MM.1S (cell line): ENCODE measurements at regions not wholly inside any gene's neighbourhood (a gene's known extent, or its start where the extent isn't known, plus 50 kb on each side); places are given as distances from the start of the nearest gene placed in this dataset.

Experiments
- DNase-seq: peaks from one replicate; pipeline ENCODE4 v3.0.0-alpha.2; 2015
- H2AFZ ChIP-seq: fragments of 300-600 bp; sonication (generic); 2 replicates; pipeline ENCODE4 v1.6.0; 2016; ENCODE audit warnings: antibody characterized with exemption, low read length
- H3F3A ChIP-seq: fragments of 300-600 bp; sonication (generic); 2 replicates; pipeline ENCODE4 v1.6.1; 2016; ENCODE audit warnings: mild to moderate bottlenecking, antibody characterized with exemption, low read length, moderate library complexity, mixed read lengths; ENCODE audit not compliant: insufficient read depth
- H3K27ac ChIP-seq: fragments of 300-600 bp; sonication (generic); 2 replicates; pipeline ENCODE4 v1.5.1; 2016; ENCODE audit warnings: mild to moderate bottlenecking, low read length
- H3K27me3 ChIP-seq: fragments of 300-600 bp; sonication (generic); replicated peaks from 2 replicates; pipeline ENCODE4 v1.6.0; 2016; ENCODE audit warnings: low read length; ENCODE audit not compliant: insufficient read depth
- H3K36me3 ChIP-seq: fragments of 300-600 bp; sonication (generic); replicated peaks from 2 replicates; pipeline ENCODE4 v1.6.1; 2016; ENCODE audit warnings: mild to moderate bottlenecking, low read length, mixed read lengths; ENCODE audit not compliant: insufficient read depth
- H3K4me1 ChIP-seq: fragments of 300-600 bp; sonication (generic); 2 replicates; pipeline ENCODE4 v1.6.1; 2016; ENCODE audit warnings: low read length, mixed read lengths
- H3K4me2 ChIP-seq: fragments of 300-600 bp; sonication (generic); 2 replicates; pipeline ENCODE4 v1.6.0; 2016; ENCODE audit warnings: low read depth, low read length
- H3K4me3 ChIP-seq: fragments of 300-600 bp; sonication (generic); 2 replicates; pipeline ENCODE4 v1.5.1; 2016; ENCODE audit warnings: low read length, mixed read lengths
- H3K79me2 ChIP-seq: fragments of 300-600 bp; sonication (generic); 2 replicates; pipeline ENCODE4 v1.6.1; 2016; ENCODE audit warnings: mixed run types, low read length, mixed read lengths
- H3K9ac ChIP-seq: fragments of 300-600 bp; sonication (generic); 2 replicates; pipeline ENCODE4 v1.6.1; 2016; ENCODE audit warnings: low read length, mixed read lengths
- H3K9me2 ChIP-seq: fragments of 300-600 bp; sonication (generic); replicated peaks from 2 replicates; pipeline ENCODE4 v1.6.1; 2016; ENCODE audit warnings: mild to moderate bottlenecking, low read length, mixed read lengths; ENCODE audit not compliant: insufficient read depth
- H3K9me3 ChIP-seq: fragments of 300-600 bp; sonication (generic); replicated peaks from 2 replicates; pipeline ENCODE4 v1.6.1; 2016; ENCODE audit warnings: mild to moderate bottlenecking, low read length, mixed read lengths; ENCODE audit not compliant: insufficient read depth
- H4K20me1 ChIP-seq: fragments of 300-600 bp; sonication (generic); 2 replicates; pipeline ENCODE4 v1.6.1; 2016; ENCODE audit warnings: mild to moderate bottlenecking, low read length, moderate library complexity, mixed read lengths; ENCODE audit not compliant: insufficient read depth
- EZH2 ChIP-seq: fragments of 300-600 bp; sonication (generic); optimal IDR thresholded peaks from 2 replicates; pipeline ENCODE3; 2017; ENCODE audit warnings: low read depth, mild to moderate bottlenecking, antibody characterized with exemption, low read length, mixed read lengths
- EZH2phosphoT487 ChIP-seq: fragments of 300-600 bp; sonication (generic); IDR thresholded peaks from 2 replicates; pipeline ENCODE4 v1.6.1; 2018; ENCODE audit warnings: antibody characterized with exemption, low read length
- TF ChIP-seq, protein P1 (sequence below): fragments of 300-600 bp; sonication (generic); IDR thresholded peaks from 2 replicates; pipeline ENCODE4 v1.5.1; 2016; ENCODE audit warnings: antibody characterized with exemption, low read length, mixed read lengths

DNA sequence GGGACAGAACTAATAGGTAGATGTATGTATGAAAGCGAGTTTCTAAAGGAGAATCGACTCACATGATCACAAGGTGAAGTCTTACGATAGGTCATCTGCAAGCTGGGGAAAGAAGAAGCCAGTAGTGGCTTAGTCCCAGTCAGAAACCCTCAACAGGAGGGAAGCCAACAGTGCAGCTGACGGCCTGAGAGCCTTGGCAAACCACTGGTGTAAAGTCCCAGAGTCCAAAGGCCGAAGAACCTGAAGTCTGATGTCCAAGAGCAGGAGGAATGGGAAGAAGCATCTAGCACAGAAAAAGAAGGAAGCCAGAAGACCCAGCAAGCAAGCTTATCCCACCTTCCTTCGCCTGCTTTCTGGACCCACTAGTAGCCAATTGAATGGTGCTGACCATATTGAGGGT, 507.6 kb upstream of the ARGLU1 start:
- Histone ChIP-seq H3K27ac (no peak overlapping the region), H3F3A (no peaks in the 10 kb centered on the region), H3K9ac (no peak overlapping the region), H3K4me2 (no peak overlapping the region), H3K4me1 (no peaks in the 10 kb centered on the region), H3K9me3 (no peaks in the 10 kb centered on the region), H3K9me2 (no peaks in the 10 kb centered on the region), H3K36me3 (no peaks in the 10 kb centered on the region), H3K27me3 (no peaks in the 10 kb centered on the region), H3K79me2 (no peaks in the 10 kb centered on the region), H4K20me1 (no peaks in the 10 kb centered on the region), H2AFZ (no peak overlapping the region), H3K4me3 (no peak overlapping the region)
- DNase-seq = no peak
- TF ChIP-seq EZH2 (no peak), EZH2phosphoT487 (no peak)
- TF ChIP-seq, protein P1, sequence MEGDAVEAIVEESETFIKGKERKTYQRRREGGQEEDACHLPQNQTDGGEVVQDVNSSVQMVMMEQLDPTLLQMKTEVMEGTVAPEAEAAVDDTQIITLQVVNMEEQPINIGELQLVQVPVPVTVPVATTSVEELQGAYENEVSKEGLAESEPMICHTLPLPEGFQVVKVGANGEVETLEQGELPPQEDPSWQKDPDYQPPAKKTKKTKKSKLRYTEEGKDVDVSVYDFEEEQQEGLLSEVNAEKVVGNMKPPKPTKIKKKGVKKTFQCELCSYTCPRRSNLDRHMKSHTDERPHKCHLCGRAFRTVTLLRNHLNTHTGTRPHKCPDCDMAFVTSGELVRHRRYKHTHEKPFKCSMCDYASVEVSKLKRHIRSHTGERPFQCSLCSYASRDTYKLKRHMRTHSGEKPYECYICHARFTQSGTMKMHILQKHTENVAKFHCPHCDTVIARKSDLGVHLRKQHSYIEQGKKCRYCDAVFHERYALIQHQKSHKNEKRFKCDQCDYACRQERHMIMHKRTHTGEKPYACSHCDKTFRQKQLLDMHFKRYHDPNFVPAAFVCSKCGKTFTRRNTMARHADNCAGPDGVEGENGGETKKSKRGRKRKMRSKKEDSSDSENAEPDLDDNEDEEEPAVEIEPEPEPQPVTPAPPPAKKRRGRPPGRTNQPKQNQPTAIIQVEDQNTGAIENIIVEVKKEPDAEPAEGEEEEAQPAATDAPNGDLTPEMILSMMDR = no peak

DNA sequence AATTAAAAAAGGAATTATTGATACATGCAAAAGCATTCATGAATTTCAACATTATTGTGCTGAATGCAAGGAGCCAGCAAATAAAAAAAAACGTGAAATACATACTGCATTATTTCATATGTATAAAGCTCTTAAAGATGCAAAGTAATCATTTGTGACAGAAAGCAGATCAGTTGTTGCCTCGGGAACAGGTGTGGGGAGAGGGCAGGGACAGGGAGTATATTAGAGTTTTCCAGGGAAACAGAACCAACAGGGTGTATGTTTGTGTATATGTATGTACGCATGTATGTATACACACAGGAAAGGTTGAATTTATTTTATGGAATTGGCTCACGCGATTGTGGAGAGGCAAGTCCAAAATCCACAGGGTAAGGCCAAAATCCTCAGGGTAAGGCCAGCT, 502.9 kb upstream of the ARGLU1 start:
- H3K9me2 ChIP-seq = no peaks in the 10 kb centered on the region
- DNase-seq = no peak
- H3K27me3 ChIP-seq = no peaks in the 10 kb centered on the region
- H4K20me1 ChIP-seq = no peaks in the 10 kb centered on the region
- no peaks in the 10 kb centered on the region for H3K36me3 ChIP-seq
- H3K4me2 ChIP-seq = no peak overlapping the region
- no peaks in the 10 kb centered on the region for H3F3A ChIP-seq
- no peak overlapping the region for H3K9ac ChIP-seq
- no peak overlapping the region for H3K4me3 ChIP-seq
- H3K79me2 ChIP-seq = no peaks in the 10 kb centered on the region
- no peaks in the 10 kb centered on the region for H3K4me1 ChIP-seq
- TF ChIP-seq, protein P1 = no peak
- TF ChIP-seq EZH2 = no peak
- TF ChIP-seq EZH2phosphoT487 = no peak
- H2AFZ ChIP-seq = no peak overlapping the region
- H3K9me3 ChIP-seq = no peaks in the 10 kb centered on the region
- no peak overlapping the region for H3K27ac ChIP-seq

DNA sequence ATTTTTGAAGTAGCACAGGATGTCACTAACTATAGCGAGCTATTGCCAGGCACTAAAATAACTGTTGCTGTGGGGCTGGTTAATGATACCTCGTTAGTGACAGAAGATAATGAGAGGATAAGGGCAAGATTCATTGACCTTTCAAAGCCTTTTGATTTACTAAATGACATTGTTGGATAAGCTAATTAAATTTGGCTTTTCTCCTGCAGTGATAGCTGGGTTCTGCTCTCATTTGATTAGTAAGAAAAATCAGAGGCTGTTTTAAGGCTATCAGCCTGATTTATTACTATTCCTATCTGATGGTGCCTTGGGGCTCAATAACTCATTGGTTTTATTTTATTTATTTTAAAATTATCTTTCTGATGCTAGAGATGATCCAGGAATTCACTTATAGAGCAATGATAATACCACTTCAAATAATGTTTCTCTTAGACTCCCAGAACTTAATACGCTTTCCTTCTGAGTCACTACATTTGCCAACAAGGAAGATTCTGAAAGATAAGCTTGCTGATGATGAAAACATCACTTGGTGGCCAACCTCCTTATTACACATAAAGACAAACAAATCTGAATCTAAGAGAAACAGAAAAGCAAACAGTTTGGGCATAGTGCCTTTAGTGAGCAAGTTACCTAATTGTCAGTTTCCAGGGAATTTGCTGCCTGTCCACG, 501.3 kb upstream of the ARGLU1 start:
- H4K20me1 ChIP-seq = no peaks in the 10 kb centered on the region
- H3F3A ChIP-seq = no peaks in the 10 kb centered on the region
- H3K4me2 ChIP-seq = no peak overlapping the region
- no peaks in the 10 kb centered on the region for H3K36me3 ChIP-seq
- H3K4me1 ChIP-seq = no peaks in the 10 kb centered on the region
- H3K27me3 ChIP-seq = no peaks in the 10 kb centered on the region
- DNase-seq = no peak
- TF ChIP-seq, protein P1 = no peak
- TF ChIP-seq EZH2 = no peak
- no peak for TF ChIP-seq EZH2phosphoT487
- no peaks in the 10 kb centered on the region for H3K9me3 ChIP-seq
- no peak overlapping the region for H3K27ac ChIP-seq
- no peaks in the 10 kb centered on the region for H3K79me2 ChIP-seq
- no peaks in the 10 kb centered on the region for H3K9me2 ChIP-seq
- no peak overlapping the region for H2AFZ ChIP-seq
- no peak overlapping the region for H3K4me3 ChIP-seq
- H3K9ac ChIP-seq = no peak overlapping the region
